ENCODE measurements at regions not wholly inside any gene's neighbourhood (a gene's known extent, or its start where the extent isn't known, plus 50 kb on each side); places are given as distances from the start of the nearest gene placed in this dataset.

DNA sequence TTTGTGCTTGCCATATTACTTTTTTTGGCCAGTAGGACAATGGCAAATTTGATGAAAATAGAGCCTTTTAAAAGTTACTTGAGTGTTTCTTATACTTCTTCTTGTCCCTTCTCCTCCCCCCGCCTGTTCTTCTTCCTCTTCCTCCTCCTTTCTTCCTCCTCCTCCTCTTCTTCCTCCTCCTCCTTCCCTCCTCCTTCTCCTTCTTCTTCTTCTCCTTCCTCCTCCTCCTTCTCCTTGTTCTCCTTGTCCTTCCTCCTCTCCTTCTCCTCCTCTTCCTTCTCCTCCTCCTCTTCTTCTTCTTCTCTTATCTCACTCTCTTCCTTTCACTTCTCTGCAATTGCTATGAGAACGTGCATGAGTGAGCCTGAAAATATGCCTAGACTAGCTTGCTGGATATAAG, 466.2 kb upstream of the NR5A2 start:
- H3K4me1 Mint-ChIP-seq = no peaks in the 10 kb centered on the region
- no peak for TF ChIP-seq CTCF (IDR thresholded peaks at IDR 0.05; ENCODE audit: unreplicated experiment in 3 of 3)
- no peaks in the 10 kb centered on the region for H3K36me3 Mint-ChIP-seq (ENCODE audit: low read depth)
- no peaks in the 10 kb centered on the region for H3K27me3 Mint-ChIP-seq (ENCODE audit: low read depth)
- no peak overlapping the region for H3K27ac Mint-ChIP-seq
- H3K9me3 Mint-ChIP-seq = no peaks in the 10 kb centered on the region
- H3K4me3 Mint-ChIP-seq = no peak overlapping the region

- Mint-ChIP-seq H3K4me1 (no peaks in the 10 kb centered on the region), H3K36me3 (ENCODE audit: low read depth) (no peaks in the 10 kb centered on the region), H3K27ac (no peak overlapping the region), H3K9me3 (no peaks in the 10 kb centered on the region), H3K27me3 (ENCODE audit: low read depth) (no peaks in the 10 kb centered on the region), H3K4me3 (no peak overlapping the region)
- TF ChIP-seq CTCF (IDR thresholded peaks at IDR 0.05; ENCODE audit: unreplicated experiment in 3 of 3) = no peak
These were observed 454.5 kb upstream of the NR5A2 start for GRCh38 chr1:199573047-199573446.

DNA sequence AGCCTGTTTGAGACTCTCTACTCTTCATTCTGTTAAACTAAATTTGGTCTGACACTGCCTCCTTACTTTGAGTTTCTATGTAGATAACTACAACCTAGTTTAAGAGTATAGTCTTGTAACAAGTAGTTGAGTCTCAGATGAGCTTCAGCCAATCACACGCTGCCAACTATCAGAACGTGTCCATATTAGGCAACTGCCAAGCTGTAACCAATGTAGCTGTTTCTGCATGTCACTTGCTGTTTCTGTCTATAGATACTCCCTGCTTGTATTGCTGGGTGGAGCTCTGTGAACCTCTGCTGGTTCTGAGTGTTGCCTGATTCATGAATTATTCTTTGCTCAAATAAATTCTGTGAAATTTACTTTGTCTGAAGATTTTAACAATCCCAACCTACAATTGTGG, 452.6 kb upstream of the NR5A2 start:
- Mint-ChIP-seq H3K27ac (no peak overlapping the region), H3K36me3 (ENCODE audit: low read depth) (no peaks in the 10 kb centered on the region), H3K9me3 (peaks cover 7% of the 10 kb centered on the region), H3K27me3 (ENCODE audit: low read depth) (no peaks in the 10 kb centered on the region), H3K4me1 (no peaks in the 10 kb centered on the region), H3K4me3 (no peak overlapping the region)
- no peak for TF ChIP-seq CTCF (IDR thresholded peaks at IDR 0.05; ENCODE audit: unreplicated experiment in 3 of 3)

DNA sequence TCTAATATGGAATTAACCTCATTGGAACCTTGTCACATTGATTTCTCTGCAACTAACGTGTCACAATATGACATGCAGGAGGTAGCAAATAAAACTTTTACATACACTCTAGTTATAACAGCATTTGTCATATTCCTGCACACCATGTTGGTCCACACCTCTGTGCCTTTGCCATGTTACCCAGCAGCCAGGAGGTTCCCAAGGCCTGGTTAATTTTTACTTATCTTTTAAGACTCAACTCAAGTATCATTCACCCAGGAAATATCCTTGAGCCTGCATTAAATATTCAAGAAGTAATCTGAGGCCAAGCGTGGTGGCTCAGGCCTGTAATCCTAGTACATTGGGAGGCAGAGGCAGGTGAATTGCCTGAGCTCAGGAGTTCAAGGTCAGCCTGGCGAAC, 447.2 kb upstream of the NR5A2 start:
- no peaks in the 10 kb centered on the region for H3K36me3 Mint-ChIP-seq (ENCODE audit: low read depth)
- H3K4me3 Mint-ChIP-seq = no peak overlapping the region
- H3K9me3 Mint-ChIP-seq = peaks cover 7% of the 10 kb centered on the region
- no peak for TF ChIP-seq CTCF (IDR thresholded peaks at IDR 0.05; ENCODE audit: unreplicated experiment in 3 of 3)
- H3K4me1 Mint-ChIP-seq = no peaks in the 10 kb centered on the region
- no peaks in the 10 kb centered on the region for H3K27me3 Mint-ChIP-seq (ENCODE audit: low read depth)
- H3K27ac Mint-ChIP-seq = no peak overlapping the region

DNA sequence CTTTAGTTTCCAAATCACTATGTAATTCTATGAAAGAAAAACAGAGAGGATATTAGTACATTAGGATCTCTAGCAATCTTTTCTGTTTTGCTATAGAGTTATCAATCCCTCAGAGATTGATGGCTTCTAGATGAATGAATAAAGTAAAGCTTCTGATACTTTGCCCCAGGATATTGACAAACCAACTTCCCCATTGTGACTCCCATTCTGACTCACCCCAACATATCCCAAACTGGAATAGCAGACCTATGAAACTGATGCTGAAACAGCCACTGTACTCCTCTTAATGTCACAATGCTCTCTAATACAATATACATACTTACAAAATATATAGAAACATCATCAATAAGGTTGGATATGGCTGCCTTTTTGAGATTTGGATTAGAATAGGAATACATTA, 442.1 kb upstream of the NR5A2 start:
- no peaks in the 10 kb centered on the region for H3K36me3 Mint-ChIP-seq (ENCODE audit: low read depth)
- H3K4me3 Mint-ChIP-seq = no peak overlapping the region
- H3K27me3 Mint-ChIP-seq (ENCODE audit: low read depth) = no peaks in the 10 kb centered on the region
- H3K4me1 Mint-ChIP-seq = no peaks in the 10 kb centered on the region
- no peak for TF ChIP-seq CTCF (IDR thresholded peaks at IDR 0.05; ENCODE audit: unreplicated experiment in 3 of 3)
- H3K27ac Mint-ChIP-seq = no peak overlapping the region
- H3K9me3 Mint-ChIP-seq = no peaks in the 10 kb centered on the region

- H3K9me3 Mint-ChIP-seq = no peaks in the 10 kb centered on the region
- H3K4me1 Mint-ChIP-seq = peaks cover 5% of the 10 kb centered on the region
- H3K36me3 Mint-ChIP-seq (ENCODE audit: low read depth) = no peaks in the 10 kb centered on the region
- no peaks in the 10 kb centered on the region for H3K27me3 Mint-ChIP-seq (ENCODE audit: low read depth)
- no peak overlapping the region for H3K4me3 Mint-ChIP-seq
- no peak for TF ChIP-seq CTCF (IDR thresholded peaks at IDR 0.05; ENCODE audit: unreplicated experiment in 3 of 3)
- no peak overlapping the region for H3K27ac Mint-ChIP-seq
These were observed 436.8 kb upstream of the NR5A2 start for GRCh38 chr1:199590708-199591107.
